ENCODE measurements at regions not wholly inside any gene's neighbourhood (a gene's known extent, or its start where the extent isn't known, plus 50 kb on each side); places are given as distances from the start of the nearest gene placed in this dataset.

- TF ChIP-seq POLR2A (IDR thresholded peaks at IDR 0.05) = no peak
- TF ChIP-seq POLR2AphosphoS5 (IDR thresholded peaks at IDR 0.05; ENCODE audit: insufficient read depth in 1 of 2, low read depth in 1 of 2) = no peak
- TF ChIP-seq CTCF (IDR thresholded peaks at IDR 0.05) = no peak
- no peaks in the 10 kb centered on the region for H3K36me3 ChIP-seq
- H3K4me3 ChIP-seq = no peak overlapping the region
- no peaks in the 10 kb centered on the region for H3K27me3 ChIP-seq
- H3K9me3 ChIP-seq = no peaks in the 10 kb centered on the region
- H3K27ac ChIP-seq = no peak overlapping the region
- no peaks in the 10 kb centered on the region for H3K4me1 ChIP-seq
- DNase-seq (ENCODE audit: extremely low spot score in 2 of 2) = no peak
- intact Hi-C loops (cut with DNase I) = no loop called here
Observed at GRCh38 chr4:84166486-84166885, 332.6 kb downstream of the NKX6-1 start.

- no peaks in the 10 kb centered on the region for H3K9me3 ChIP-seq
- intact Hi-C loops (cut with DNase I) = no loop called here
- no peaks in the 10 kb centered on the region for H3K36me3 ChIP-seq
- no peak overlapping the region for H3K4me3 ChIP-seq
- no peaks in the 10 kb centered on the region for H3K27me3 ChIP-seq
- H3K4me1 ChIP-seq = no peaks in the 10 kb centered on the region
- TF ChIP-seq CTCF (IDR thresholded peaks at IDR 0.05) = no peak
- no peak for TF ChIP-seq POLR2AphosphoS5 (IDR thresholded peaks at IDR 0.05; ENCODE audit: insufficient read depth in 1 of 2, low read depth in 1 of 2)
- no peak for TF ChIP-seq POLR2A (IDR thresholded peaks at IDR 0.05)
- no peak overlapping the region for H3K27ac ChIP-seq
- no peak for DNase-seq (ENCODE audit: extremely low spot score in 2 of 2)
Observed at GRCh38 chr4:84164201-84164600, 334.9 kb downstream of the NKX6-1 start.

- Histone ChIP-seq H3K27ac (no peak overlapping the region), H3K9me3 (no peaks in the 10 kb centered on the region), H3K27me3 (no peaks in the 10 kb centered on the region), H3K4me3 (no peak overlapping the region), H3K4me1 (no peaks in the 10 kb centered on the region), H3K36me3 (no peaks in the 10 kb centered on the region)
- DNase-seq (ENCODE audit: extremely low spot score in 2 of 2) = no peak
- intact Hi-C loops (cut with DNase I) = no loop called here
- TF ChIP-seq POLR2A (IDR thresholded peaks at IDR 0.05) (no peak), CTCF (IDR thresholded peaks at IDR 0.05) (no peak), POLR2AphosphoS5 (IDR thresholded peaks at IDR 0.05; ENCODE audit: insufficient read depth in 1 of 2, low read depth in 1 of 2) (no peak)
Observed at GRCh38 chr4:84159762-84160161, 339.3 kb downstream of the NKX6-1 start.

GRCh38 chr4:84158670-84159069, 340.4 kb downstream of the NKX6-1 start:
- DNase-seq (ENCODE audit: extremely low spot score in 2 of 2) = no peak
- TF ChIP-seq POLR2A (IDR thresholded peaks at IDR 0.05) = no peak
- Histone ChIP-seq H3K36me3 (no peaks in the 10 kb centered on the region), H3K9me3 (no peaks in the 10 kb centered on the region), H3K4me3 (no peak overlapping the region), H3K27ac (no peak overlapping the region), H3K27me3 (no peaks in the 10 kb centered on the region), H3K4me1 (no peaks in the 10 kb centered on the region)
- intact Hi-C loops (cut with DNase I) = no loop called here

GRCh38 chr4:84151574-84151973, 347.5 kb downstream of the NKX6-1 start:
- Histone ChIP-seq H3K36me3 (no peaks in the 10 kb centered on the region), H3K27me3 (no peaks in the 10 kb centered on the region), H3K4me3 (no peak overlapping the region), H3K4me1 (no peaks in the 10 kb centered on the region), H3K27ac (no peak overlapping the region), H3K9me3 (no peaks in the 10 kb centered on the region)
- intact Hi-C loops (cut with DNase I) = no loop called here
- DNase-seq (ENCODE audit: extremely low spot score in 2 of 2) = no peak
- no peak for TF ChIP-seq POLR2AphosphoS5 (IDR thresholded peaks at IDR 0.05; ENCODE audit: insufficient read depth in 1 of 2, low read depth in 1 of 2)
- no peak for TF ChIP-seq CTCF (IDR thresholded peaks at IDR 0.05)
- TF ChIP-seq POLR2A (IDR thresholded peaks at IDR 0.05) = no peak

GRCh38 chr4:84150177-84150576, 348.9 kb downstream of the NKX6-1 start:
- Histone ChIP-seq H3K36me3 (no peaks in the 10 kb centered on the region), H3K9me3 (no peaks in the 10 kb centered on the region), H3K27me3 (no peaks in the 10 kb centered on the region), H3K4me1 (no peaks in the 10 kb centered on the region), H3K4me3 (no peak overlapping the region), H3K27ac (no peak overlapping the region)
- TF ChIP-seq POLR2AphosphoS5 (IDR thresholded peaks at IDR 0.05; ENCODE audit: insufficient read depth in 1 of 2, low read depth in 1 of 2) = no peak
- intact Hi-C loops (cut with DNase I) = no loop called here
- DNase-seq (ENCODE audit: extremely low spot score in 2 of 2) = no peak

All from vagina (tissue), 2 donors.